Stomach smooth muscle (tissue), 2 donors: ENCODE measurements at regions not wholly inside any gene's neighbourhood (a gene's known extent, or its start where the extent isn't known, plus 50 kb on each side); places are given as distances from the start of the nearest gene placed in this dataset.

Experiments
- H3K27ac ChIP-seq: one replicate; pipeline ENCODE4 v1.7.0; 2013; ENCODE audit warnings: mild to moderate bottlenecking, low read length, inconsistent platforms
- H3K27me3 ChIP-seq, 2 donors: one replicate each; pipeline ENCODE4 v1.7.0; 2013; ENCODE audit warnings: low read length in 2 of 2; ENCODE audit not compliant: insufficient read depth in 2 of 2, control insufficient read depth in 1 of 2
- H3K36me3 ChIP-seq, 2 donors: one replicate each; pipeline ENCODE4 v1.7.0; 2013; ENCODE audit warnings: low read length in 2 of 2; ENCODE audit not compliant: control insufficient read depth in 2 of 2, insufficient read depth in 2 of 2
- H3K4me1 ChIP-seq: one replicate; pipeline ENCODE4 v1.7.0; 2013; ENCODE audit warnings: low read length; ENCODE audit not compliant: control insufficient read depth, insufficient read depth
- H3K4me3 ChIP-seq, 2 donors: one replicate each; pipeline ENCODE4 v1.7.0; 2013; ENCODE audit warnings: low read length in 2 of 2
- H3K9ac ChIP-seq, 2 donors: one replicate each; pipeline ENCODE4 v1.7.0; 2013; ENCODE audit warnings: low read length in 2 of 2, mild to moderate bottlenecking in 1 of 2
- H3K9me3 ChIP-seq, 2 donors: one replicate each; pipeline ENCODE4 v1.7.0; 2013; ENCODE audit warnings: low read length in 2 of 2; ENCODE audit not compliant: control insufficient read depth in 2 of 2
- donor health status: healthy.
- donor health status: Pancreatic carcinoma.

DNA sequence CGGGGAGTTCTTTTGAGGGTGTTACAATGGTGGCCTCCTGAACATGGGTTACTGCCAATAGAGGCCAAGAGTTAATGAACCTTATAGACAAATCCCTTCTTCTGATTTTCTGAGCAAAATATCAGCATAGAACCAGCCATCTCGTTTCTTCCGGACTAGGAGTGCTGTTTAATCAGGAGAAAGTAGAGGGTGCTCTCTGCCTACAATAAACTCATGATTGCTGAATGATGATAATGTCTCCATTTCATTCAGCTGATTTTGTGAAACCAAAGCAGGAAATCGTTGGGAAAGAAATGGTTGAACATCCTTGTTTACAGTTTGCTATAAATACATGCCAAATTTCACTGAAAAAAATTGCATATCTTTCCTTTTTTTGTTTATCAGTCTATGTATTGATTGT, 142.8 kb upstream of the PLSCR5 start:
- H3K4me3 ChIP-seq, result no peak overlapping the region
- H3K36me3 ChIP-seq, result no peaks in the 10 kb centered on the region

DNA sequence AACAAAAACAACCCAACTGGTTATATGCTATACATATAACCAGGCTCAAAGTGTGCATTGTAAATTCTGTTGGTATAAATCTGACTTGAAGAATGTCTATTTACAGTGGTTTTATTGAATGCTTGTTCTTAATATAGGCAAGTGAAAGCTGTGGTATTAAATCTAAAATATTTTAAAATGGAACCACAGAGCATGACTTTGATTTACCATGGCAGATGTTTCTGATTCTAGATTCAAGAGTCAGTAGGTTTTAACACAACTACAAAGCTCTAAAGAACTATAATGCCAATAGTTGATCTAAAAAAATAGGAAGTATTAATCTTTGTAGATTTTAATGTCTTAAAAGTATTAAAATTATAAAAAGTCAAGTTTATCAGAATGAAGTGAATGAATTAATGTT, 141.9 kb upstream of the PLSCR5 start:
- Histone ChIP-seq H3K36me3 (no peaks in the 10 kb centered on the region), H3K9ac (no peak overlapping the region), H3K27ac (no peak overlapping the region)

More for the DNA sequence above, 142.8 kb upstream of the PLSCR5 start:
- no peaks in the 10 kb centered on the region for H3K27me3 ChIP-seq
- H3K27ac ChIP-seq, result no peak overlapping the region
- H3K9me3 ChIP-seq, result no peaks in the 10 kb centered on the region
- no peaks in the 10 kb centered on the region for H3K4me1 ChIP-seq
- H3K9ac ChIP-seq, result no peak overlapping the region

GRCh38 chr3:146746190-146746589, 141.0 kb upstream of the PLSCR5 start:
- no peak overlapping the region for H3K9ac ChIP-seq
- H3K4me3 ChIP-seq, result no peak overlapping the region
- no peaks in the 10 kb centered on the region for H3K36me3 ChIP-seq
- H3K4me1 ChIP-seq, result no peaks in the 10 kb centered on the region
- no peaks in the 10 kb centered on the region for H3K9me3 ChIP-seq
- no peak overlapping the region for H3K27ac ChIP-seq
- H3K27me3 ChIP-seq, result no peaks in the 10 kb centered on the region

More for the DNA sequence above, 141.9 kb upstream of the PLSCR5 start:
- H3K27me3 ChIP-seq, result no peaks in the 10 kb centered on the region
- no peak overlapping the region for H3K4me3 ChIP-seq
- no peaks in the 10 kb centered on the region for H3K9me3 ChIP-seq
- no peaks in the 10 kb centered on the region for H3K4me1 ChIP-seq

DNA sequence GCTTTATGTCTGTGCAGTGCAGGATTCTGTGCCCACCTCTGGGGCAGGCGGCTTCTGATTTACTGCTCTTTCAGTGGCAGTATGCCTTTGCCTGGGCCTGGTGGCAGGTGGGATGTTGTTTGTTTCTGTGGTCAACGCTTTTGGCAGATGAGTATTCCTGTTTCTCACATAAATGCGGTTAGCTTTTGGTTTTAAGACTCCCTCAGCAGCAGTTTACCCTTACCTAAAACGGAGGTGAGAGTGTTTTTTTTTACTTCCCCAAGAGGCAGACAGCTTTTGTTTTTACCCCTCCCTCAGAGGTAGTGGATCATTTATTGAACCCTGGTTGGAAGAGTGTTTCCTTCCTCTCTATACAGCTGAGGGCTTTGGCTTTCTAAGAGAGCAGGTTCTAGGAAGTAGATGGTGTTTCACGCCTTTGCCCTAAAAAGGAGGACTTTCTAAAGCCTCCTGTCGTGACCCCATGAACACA, 134.1 kb upstream of the PLSCR5 start:
- H3K27me3 ChIP-seq, result no peaks in the 10 kb centered on the region
- H3K9me3 ChIP-seq, result no peaks in the 10 kb centered on the region
- H3K4me3 ChIP-seq, result no peak overlapping the region
- H3K4me1 ChIP-seq, result no peaks in the 10 kb centered on the region
- H3K27ac ChIP-seq, result no peak overlapping the region
- no peak overlapping the region for H3K9ac ChIP-seq
- H3K36me3 ChIP-seq, result no peaks in the 10 kb centered on the region

GRCh38 chr3:146732325-146732724, 127.2 kb upstream of the PLSCR5 start:
- Histone ChIP-seq H3K27me3 (no peaks in the 10 kb centered on the region), H3K4me1 (no peaks in the 10 kb centered on the region), H3K27ac (no peak overlapping the region), H3K36me3 (no peaks in the 10 kb centered on the region), H3K4me3 (no peak overlapping the region), H3K9me3 (no peaks in the 10 kb centered on the region), H3K9ac (no peak overlapping the region)

DNA sequence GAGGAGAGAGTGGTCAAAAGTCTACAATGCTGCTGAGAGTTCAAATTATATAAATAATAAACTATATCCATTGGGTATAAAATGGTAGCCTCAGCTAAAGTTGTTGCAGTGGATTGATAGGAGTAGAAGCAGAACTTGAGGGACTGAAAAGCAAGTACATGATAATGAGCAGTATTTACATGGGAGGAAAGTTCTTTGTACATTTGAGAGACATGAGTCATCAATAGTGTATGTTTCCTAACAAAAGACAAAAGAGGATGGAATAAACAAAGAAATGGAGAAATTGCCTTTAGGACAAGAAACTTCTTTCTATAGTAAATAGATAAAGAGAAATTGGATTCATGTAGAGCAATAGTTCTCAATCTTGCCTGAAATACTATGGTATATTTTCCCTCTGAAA, 110.0 kb upstream of the PLSCR5 start:
- Histone ChIP-seq H3K27ac (no peak overlapping the region), H3K4me3 (no peak overlapping the region), H3K27me3 (no peaks in the 10 kb centered on the region), H3K36me3 (no peaks in the 10 kb centered on the region), H3K9me3 (no peaks in the 10 kb centered on the region), H3K4me1 (no peaks in the 10 kb centered on the region), H3K9ac (no peak overlapping the region)

GRCh38 chr3:146712806-146713205, 107.7 kb upstream of the PLSCR5 start:
- Histone ChIP-seq H3K9ac (no peak overlapping the region), H3K4me1 (no peaks in the 10 kb centered on the region), H3K27me3 (no peaks in the 10 kb centered on the region), H3K4me3 (no peak overlapping the region), H3K36me3 (no peaks in the 10 kb centered on the region), H3K27ac (no peak overlapping the region), H3K9me3 (no peaks in the 10 kb centered on the region)

DNA sequence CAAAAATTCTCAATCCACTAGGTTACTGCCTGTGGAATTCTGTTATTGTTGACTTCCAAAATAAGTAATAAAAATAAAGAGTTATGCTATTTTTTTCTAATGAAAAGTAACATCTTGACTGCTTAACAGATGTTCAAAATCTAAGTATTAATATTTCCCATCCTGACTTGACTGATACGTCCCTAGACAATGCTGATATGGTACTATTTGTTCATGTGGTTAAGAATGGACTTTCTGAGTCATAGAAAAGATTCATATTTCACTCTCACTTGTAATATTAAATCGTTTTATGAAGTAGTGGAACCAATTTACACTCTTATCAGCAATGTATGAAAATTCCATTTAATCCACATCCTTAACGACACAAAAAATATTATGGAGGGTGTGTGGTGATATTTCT, 104.8 kb upstream of the PLSCR5 start:
- Histone ChIP-seq H3K4me1 (no peaks in the 10 kb centered on the region), H3K27ac (no peak overlapping the region), H3K27me3 (no peaks in the 10 kb centered on the region), H3K4me3 (no peak overlapping the region), H3K9me3 (no peaks in the 10 kb centered on the region), H3K9ac (no peak overlapping the region), H3K36me3 (no peaks in the 10 kb centered on the region)

- Histone ChIP-seq H3K27me3 (no peaks in the 10 kb centered on the region), H3K9ac (no peak overlapping the region), H3K4me3 (no peak overlapping the region), H3K36me3 (no peaks in the 10 kb centered on the region), H3K27ac (no peak overlapping the region), H3K9me3 (no peaks in the 10 kb centered on the region), H3K4me1 (no peaks in the 10 kb centered on the region)
Observed at GRCh38 chr3:146705225-146705624, 100.1 kb upstream of the PLSCR5 start.

- Histone ChIP-seq H3K4me1 (no peaks in the 10 kb centered on the region), H3K36me3 (no peaks in the 10 kb centered on the region), H3K4me3 (no peak overlapping the region), H3K9me3 (no peaks in the 10 kb centered on the region), H3K27me3 (no peaks in the 10 kb centered on the region), H3K9ac (no peak overlapping the region), H3K27ac (no peak overlapping the region)
Observed at GRCh38 chr3:146702237-146702636, 97.1 kb upstream of the PLSCR5 start.

DNA sequence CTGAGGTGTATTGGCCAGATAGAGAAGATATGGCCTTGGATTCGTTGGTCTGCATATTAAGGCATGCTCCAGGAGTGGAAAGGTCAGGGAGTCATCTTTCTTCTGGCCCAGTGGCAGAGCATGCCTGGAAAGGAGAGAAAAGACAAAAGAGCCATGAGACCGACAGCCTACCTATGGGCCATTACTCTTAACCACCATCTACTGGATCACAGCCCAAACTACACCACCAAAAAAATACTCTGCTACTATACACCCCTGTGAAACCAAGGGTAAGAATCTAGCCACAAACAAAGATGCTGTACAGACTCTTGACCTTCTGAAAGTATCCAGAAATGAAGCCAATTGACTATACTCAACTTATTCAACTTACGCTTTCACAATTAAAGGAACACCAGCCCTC, 96.1 kb upstream of the PLSCR5 start:
- no peaks in the 10 kb centered on the region for H3K36me3 ChIP-seq
- no peaks in the 10 kb centered on the region for H3K9me3 ChIP-seq
- no peaks in the 10 kb centered on the region for H3K4me1 ChIP-seq
- H3K9ac ChIP-seq, result no peak overlapping the region
- H3K27ac ChIP-seq, result no peak overlapping the region
- no peaks in the 10 kb centered on the region for H3K27me3 ChIP-seq
- no peak overlapping the region for H3K4me3 ChIP-seq
